SJSA1 (cell line): ENCODE measurements at regions not wholly inside any gene's neighbourhood (a gene's known extent, or its start where the extent isn't known, plus 50 kb on each side); places are given as distances from the start of the nearest gene placed in this dataset.

Source experiments
- DNase-seq, 2 experiments: peaks; one replicate each; pipeline ENCODE4 v3.0.0-alpha.2; 2015 to 2020; ENCODE audit warnings: low spot score in 2 of 2, low read depth in 1 of 2
- H3K27ac ChIP-seq: fragments of 250-450 bp; sonication (Bioruptor Pico); 2 replicates; pipeline ENCODE4 v1.5.1; 2020; ENCODE audit warnings: mild to moderate bottlenecking, moderate library complexity
- H3K27me3 ChIP-seq: fragments of 250-450 bp; sonication (Bioruptor Pico); replicated peaks from 2 replicates; pipeline ENCODE4 v1.5.1; 2020; ENCODE audit warnings: mild to moderate bottlenecking, moderate library complexity
- H3K36me3 ChIP-seq: fragments of 250-450 bp; sonication (Bioruptor Pico); 2 replicates; pipeline ENCODE4 v1.5.1; 2020; ENCODE audit warnings: mild to moderate bottlenecking
- H3K4me1 ChIP-seq: fragments of 250-450 bp; sonication (Bioruptor Pico); replicated peaks from 2 replicates; pipeline ENCODE4 v1.6.1; 2021; ENCODE audit warnings: mild to moderate bottlenecking
- H3K4me3 ChIP-seq: fragments of 250-450 bp; sonication (Bioruptor Pico); 2 replicates; pipeline ENCODE4 v1.5.1; 2020; ENCODE audit warnings: mild to moderate bottlenecking
- H3K9me3 ChIP-seq: fragments of 250-450 bp; sonication (Bioruptor Pico); replicated peaks from 2 replicates; pipeline ENCODE4 v1.5.1; 2020; ENCODE audit warnings: mild to moderate bottlenecking

DNA sequence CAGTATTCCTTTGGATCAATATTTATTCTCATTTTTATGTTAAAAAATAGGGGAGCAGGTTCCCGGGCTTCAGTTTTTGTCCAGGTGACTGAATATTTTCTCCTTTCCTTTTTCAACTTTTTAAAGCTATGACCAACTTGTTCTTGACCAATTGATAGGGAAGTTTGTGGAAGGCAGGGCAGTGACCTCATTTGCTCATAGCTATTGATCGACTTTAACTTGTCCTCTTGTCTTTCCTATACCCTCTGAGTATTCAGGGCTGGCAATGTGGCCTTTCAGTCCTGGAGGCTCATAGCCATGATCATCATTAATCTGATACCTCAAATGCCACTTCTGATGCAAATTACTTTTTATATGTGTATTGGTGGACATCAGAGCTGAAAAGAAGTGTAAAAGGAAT is 448.8 kb downstream of the KIF16B start:
- Histone ChIP-seq H3K4me1 (peaks cover 37% of the 10 kb centered on the region), H3K27ac (peak overlapping the region; percentile 96), H3K9me3 (no peaks in the 10 kb centered on the region), H3K4me3 (no peak overlapping the region), H3K27me3 (no peaks in the 10 kb centered on the region), H3K36me3 (no peaks in the 10 kb centered on the region)
- DNase-seq: no peak

DNA sequence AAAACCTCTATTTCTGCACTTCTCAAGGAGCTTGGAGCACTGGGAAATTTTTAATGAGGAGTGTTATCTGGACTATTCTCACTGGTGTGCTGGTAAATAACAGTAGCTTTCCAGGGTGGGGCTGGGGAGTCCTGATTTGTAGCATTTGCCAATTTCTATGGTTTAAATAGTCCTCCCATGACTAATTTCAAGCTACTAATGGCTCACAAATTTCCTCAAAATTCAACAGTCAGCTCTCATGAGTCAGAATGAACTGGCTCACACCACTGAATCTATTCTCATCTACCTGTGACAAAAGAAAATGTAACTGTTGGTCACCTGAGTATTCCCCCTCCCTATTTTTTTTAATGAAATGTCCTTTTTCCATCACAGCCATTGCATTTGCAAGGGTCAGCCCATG is 449.6 kb downstream of the KIF16B start:
- Histone ChIP-seq H3K4me1 (peaks cover 37% of the 10 kb centered on the region), H3K4me3 (no peak overlapping the region), H3K27me3 (no peaks in the 10 kb centered on the region), H3K27ac (peak overlapping the region; percentile 96), H3K36me3 (no peaks in the 10 kb centered on the region), H3K9me3 (no peaks in the 10 kb centered on the region)
- DNase-seq: peak in 1 of 2 experiments; percentile 14

DNA sequence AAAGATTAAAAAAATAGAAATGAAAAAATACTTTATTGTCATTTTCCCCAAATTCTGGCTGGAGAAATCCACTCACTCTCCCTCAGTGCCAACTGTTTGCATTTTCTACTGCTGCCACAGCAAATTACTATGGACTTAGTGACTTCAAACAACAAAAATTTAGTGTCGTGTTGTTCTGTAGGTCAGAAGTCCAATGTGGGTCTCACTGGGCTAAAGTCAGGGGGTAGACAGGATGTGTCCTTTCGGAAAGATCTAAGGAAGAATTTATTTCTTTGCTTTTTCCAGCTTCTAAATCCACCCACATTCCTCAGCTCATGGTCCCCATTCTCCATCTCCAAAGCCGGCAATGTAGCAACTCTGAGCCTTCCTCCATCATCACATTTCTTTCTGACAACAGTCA is 453.3 kb downstream of the KIF16B start:
- no peaks in the 10 kb centered on the region for H3K27me3 ChIP-seq
- no peaks in the 10 kb centered on the region for H3K36me3 ChIP-seq
- H3K4me1 ChIP-seq: peaks cover 19% of the 10 kb centered on the region
- no peak overlapping the region for H3K27ac ChIP-seq
- DNase-seq: no peak
- H3K4me3 ChIP-seq: no peak overlapping the region
- no peaks in the 10 kb centered on the region for H3K9me3 ChIP-seq

DNA sequence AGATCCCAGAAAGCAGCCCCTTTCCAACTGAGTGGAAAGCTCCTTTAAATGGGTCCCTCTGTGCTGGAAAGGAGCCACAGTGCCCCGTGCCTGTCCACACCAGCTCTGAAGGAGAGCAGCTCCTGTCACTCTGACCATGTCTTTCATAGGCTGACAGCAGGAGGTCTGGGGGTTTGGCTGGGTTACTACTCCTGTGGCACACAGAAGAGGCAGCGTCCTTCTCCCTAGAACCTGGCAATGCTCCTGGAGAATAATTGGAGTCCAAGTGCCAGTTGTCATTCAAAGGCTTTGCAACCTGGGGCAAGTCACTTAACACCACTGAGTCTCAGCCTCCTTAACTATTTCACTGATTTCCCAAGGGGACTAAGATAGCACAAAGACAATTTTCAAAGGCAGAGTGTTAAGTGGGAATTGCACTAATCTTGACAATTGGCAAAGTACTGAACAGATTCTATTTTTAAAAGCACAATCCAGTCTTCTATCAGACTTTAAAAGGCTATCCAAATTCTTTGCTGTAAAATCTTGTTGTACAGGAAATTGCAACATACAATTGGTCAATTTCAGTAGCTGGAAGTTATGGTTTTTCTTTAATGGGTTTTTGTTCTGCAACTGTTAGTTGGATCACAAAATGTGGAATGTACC is 457.2 kb downstream of the KIF16B start:
- no peaks in the 10 kb centered on the region for H3K36me3 ChIP-seq
- peaks cover 4% of the 10 kb centered on the region for H3K4me1 ChIP-seq
- H3K9me3 ChIP-seq: no peaks in the 10 kb centered on the region

DNA sequence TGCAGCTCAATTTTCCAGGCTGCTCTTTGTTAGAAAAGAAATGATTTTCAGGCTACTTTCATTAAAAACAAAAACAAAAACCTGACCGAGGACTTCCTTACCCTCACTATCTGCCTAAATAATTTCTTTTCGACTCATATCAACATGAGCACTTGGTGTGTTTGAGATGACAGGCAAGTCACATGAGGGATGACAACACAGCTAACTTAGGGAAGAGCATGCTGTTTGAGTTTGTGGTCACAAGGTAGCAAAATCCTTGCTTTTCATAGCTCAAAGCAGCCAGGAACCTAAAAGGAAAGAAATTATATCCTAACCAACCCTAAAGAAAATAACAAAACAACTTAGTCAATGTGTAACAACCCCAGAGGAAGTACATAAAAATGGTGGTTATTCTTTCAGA is 459.5 kb downstream of the KIF16B start:
- no peak overlapping the region for H3K4me3 ChIP-seq
- DNase-seq: no peak
- H3K9me3 ChIP-seq: no peaks in the 10 kb centered on the region
- peaks cover 10% of the 10 kb centered on the region for H3K4me1 ChIP-seq
- H3K27ac ChIP-seq: no peak overlapping the region
- no peaks in the 10 kb centered on the region for H3K36me3 ChIP-seq
- H3K27me3 ChIP-seq: no peaks in the 10 kb centered on the region

More for the DNA sequence above, 457.2 kb downstream of the KIF16B start:
- H3K27ac ChIP-seq: no peak overlapping the region
- DNase-seq: no peak
- no peak overlapping the region for H3K4me3 ChIP-seq
- H3K27me3 ChIP-seq: no peaks in the 10 kb centered on the region

DNA sequence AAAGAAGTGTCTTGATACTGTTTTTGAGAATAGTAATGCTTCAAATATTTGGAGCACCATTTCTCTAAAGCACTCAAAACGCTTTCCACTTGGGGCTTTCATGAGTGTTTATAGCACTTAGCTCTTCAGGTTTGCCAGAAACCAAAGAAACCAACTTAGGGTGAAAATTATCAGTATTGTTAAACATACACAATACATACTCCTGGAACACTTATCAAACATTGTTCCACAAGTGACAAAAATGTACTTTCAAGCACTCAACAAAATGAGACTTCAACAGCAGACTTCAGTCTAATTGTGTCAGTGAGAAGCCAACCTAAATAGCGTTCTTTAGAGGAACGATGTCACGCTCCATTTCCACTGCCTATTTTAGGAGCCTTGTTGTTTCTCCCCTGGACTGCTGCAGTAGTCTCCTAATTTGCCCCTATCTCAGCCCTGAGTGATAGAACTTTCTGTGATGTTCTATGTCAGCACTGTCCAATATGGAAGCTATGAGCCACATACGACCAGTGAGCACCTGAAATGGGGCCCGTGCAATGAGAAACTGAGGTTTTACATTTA is 461.3 kb downstream of the KIF16B start:
- Histone ChIP-seq H3K27me3 (no peaks in the 10 kb centered on the region), H3K4me1 (peaks cover 11% of the 10 kb centered on the region), H3K27ac (no peak overlapping the region), H3K9me3 (no peaks in the 10 kb centered on the region), H3K36me3 (no peaks in the 10 kb centered on the region), H3K4me3 (no peak overlapping the region)
- no peak for DNase-seq

DNA sequence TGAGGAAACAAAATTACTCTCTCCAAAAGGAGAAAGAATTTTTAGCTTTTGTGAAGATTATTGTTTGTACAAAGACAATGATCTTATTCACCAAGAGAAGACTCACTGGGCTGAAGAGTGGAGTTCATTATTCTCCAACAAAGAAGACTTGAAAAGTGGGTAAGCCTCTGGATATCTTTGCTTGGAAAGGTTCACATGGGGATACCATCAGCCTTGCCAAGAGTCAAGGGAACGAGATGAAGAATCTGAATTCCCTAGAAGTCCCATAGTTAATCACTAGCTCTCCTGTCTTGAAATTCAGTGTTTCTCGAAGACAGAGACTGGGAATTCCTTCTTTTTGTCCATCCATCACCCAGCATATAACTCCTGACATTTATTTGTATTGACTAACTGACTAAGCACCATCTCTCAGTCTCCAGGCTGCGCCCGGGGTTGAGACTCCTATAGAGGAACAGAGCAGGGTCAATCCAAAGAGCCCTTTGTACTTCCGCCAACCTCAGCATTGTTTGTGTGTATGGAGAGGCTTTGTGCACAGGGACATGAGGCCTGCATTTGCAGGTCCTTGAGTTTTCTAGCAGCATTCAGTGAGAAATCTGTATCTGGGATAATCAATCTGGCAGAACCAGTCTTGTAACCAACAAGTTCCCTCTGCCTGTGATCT is 461.9 kb downstream of the KIF16B start:
- Histone ChIP-seq H3K9me3 (no peaks in the 10 kb centered on the region), H3K27ac (no peak overlapping the region), H3K4me1 (peaks cover 18% of the 10 kb centered on the region), H3K4me3 (no peak overlapping the region), H3K36me3 (no peaks in the 10 kb centered on the region), H3K27me3 (no peaks in the 10 kb centered on the region)
- no peak for DNase-seq

DNA sequence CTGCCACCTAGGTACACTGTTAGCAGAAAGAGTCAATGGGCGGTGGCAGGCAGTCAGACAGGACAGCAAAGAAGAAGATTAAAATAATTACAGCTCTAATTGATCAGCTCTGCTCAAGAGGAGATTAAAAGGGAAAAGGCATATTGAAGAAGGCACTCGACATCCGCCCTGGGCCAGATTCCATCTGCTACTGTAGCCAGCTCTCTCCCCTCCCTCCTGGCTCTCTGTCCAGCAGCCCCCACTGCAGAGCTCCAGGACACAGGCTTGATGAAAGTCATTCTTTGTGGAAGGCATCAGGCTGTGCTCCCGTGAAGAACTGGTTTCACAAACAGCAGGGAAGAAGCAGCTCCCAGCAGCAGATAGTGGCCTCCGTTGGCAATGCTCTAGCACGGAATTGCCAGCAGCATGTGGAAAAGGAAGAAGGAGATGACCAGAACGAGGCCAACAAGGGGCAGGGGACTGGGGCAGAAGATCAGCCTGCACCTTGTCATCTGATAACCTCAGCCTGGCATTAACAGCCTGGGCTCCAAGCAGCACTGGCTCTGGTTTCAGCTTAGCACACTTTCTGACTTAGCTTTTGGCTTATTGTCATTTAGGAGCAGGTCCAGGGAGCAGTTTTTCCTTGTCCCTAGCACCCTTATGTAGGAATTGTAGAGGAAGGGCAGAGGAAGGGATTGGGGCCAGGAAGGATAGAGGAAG is 465.9 kb downstream of the KIF16B start:
- Histone ChIP-seq H3K27me3 (no peaks in the 10 kb centered on the region), H3K9me3 (no peaks in the 10 kb centered on the region; the same call in 1 of the 2 replicates), H3K36me3 (no peaks in the 10 kb centered on the region), H3K4me3 (no peak overlapping the region), H3K27ac (no peak overlapping the region), H3K4me1 (peaks cover 19% of the 10 kb centered on the region)
- no peak for DNase-seq

DNA sequence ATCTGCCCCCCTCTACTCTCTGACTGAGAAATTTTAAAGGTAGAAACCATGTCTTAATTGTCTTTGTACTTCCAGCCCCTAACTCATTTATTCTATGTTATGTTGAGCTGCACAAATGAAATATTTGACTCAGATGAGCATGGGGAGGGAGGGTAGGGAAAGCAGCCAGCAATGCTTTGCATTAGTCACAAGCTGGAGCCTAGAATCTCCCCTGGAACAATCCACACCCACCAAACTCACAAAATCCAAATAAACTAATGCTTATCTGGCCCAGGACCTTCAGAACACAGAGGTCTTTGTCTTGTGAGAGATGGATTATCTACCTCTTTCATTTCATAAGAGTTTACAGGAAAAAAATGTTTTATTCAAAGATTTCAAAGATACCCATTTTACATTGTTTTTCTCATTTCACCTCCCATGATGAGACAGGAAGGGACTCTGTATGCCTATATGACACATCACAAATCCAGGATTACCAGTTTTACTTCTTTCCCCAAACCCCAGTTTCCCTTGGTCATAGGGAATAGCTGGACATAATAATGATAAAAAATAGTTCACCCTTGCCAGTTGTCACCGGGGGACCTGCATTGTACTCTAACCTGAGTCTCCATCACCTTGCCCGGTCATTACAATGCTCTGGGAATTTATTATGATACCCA is 466.9 kb downstream of the KIF16B start:
- Histone ChIP-seq H3K27ac (peak overlapping the region; percentile 10; the same call in 1 of the 2 replicates), H3K27me3 (no peaks in the 10 kb centered on the region), H3K36me3 (no peaks in the 10 kb centered on the region), H3K4me3 (no peak overlapping the region), H3K4me1 (peaks cover 19% of the 10 kb centered on the region), H3K9me3 (no peaks in the 10 kb centered on the region; the same call in 1 of the 2 replicates)
- DNase-seq: peak in 1 of 2 experiments; percentile 38

DNA sequence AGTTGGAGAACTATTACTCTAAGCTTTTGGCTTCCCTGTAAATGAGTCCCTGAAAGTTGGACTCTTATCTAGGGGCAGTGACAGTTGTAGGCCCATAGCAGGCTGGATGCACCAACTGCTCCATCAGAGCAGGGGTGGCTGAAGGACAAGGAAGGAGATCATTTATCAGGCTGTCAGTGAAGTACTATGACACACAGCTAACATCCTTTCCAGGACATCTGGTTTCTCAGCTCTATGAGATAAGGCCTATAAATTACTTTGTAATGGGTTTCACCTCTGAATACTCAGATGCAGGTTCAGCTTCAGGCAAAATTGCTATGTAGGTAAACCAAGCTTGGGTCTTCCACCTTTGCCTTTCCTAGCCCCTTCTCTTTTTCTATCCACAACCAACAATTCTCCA is 468.5 kb downstream of the KIF16B start:
- no peaks in the 10 kb centered on the region; the same call in 1 of the 2 replicates for H3K9me3 ChIP-seq
- no peak overlapping the region for H3K27ac ChIP-seq
- H3K27me3 ChIP-seq: no peaks in the 10 kb centered on the region
- no peaks in the 10 kb centered on the region for H3K36me3 ChIP-seq
- peaks cover 13% of the 10 kb centered on the region; the same call in 1 of the 2 replicates for H3K4me1 ChIP-seq
- H3K4me3 ChIP-seq: no peak overlapping the region
- no peak for DNase-seq
